ENCODE measurements at regions not wholly inside any gene's neighbourhood (a gene's known extent, or its start where the extent isn't known, plus 50 kb on each side); places are given as distances from the start of the nearest gene placed in this dataset.

DNA sequence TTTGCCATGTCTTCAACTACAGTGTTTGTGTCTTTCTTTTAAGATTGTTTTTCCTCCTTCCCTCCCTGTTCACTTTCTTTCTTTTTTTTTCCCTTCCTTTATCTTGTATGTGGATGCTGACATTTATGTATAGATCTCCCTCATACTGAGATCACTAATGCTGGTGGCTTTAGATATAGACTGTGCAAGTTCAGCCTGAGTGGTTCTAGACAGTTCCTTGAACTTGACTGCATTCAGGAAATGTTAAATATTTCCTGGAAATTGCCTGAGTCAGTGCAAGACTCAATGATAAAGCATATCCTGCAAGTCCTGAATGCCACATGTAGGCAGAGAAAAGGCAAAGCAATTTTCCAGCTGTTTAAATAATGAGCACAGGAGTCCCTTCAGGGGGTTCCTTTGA lies 182.5 kb upstream of the NR3C1 start:
- DNase-seq = no peak
- H3K27ac ChIP-seq = no peak overlapping the region
- in situ Hi-C loops (cut with HindIII; ENCODE audit: low pct_ligation_motif_present, low sequenced_read_pairs) = no loop called here
- H3K36me3 ChIP-seq (replicated peaks) = no peaks in the 10 kb centered on the region
- TF ChIP-seq, protein P1, sequence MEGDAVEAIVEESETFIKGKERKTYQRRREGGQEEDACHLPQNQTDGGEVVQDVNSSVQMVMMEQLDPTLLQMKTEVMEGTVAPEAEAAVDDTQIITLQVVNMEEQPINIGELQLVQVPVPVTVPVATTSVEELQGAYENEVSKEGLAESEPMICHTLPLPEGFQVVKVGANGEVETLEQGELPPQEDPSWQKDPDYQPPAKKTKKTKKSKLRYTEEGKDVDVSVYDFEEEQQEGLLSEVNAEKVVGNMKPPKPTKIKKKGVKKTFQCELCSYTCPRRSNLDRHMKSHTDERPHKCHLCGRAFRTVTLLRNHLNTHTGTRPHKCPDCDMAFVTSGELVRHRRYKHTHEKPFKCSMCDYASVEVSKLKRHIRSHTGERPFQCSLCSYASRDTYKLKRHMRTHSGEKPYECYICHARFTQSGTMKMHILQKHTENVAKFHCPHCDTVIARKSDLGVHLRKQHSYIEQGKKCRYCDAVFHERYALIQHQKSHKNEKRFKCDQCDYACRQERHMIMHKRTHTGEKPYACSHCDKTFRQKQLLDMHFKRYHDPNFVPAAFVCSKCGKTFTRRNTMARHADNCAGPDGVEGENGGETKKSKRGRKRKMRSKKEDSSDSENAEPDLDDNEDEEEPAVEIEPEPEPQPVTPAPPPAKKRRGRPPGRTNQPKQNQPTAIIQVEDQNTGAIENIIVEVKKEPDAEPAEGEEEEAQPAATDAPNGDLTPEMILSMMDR (IDR thresholded peaks at IDR 0.05; ENCODE audit: low read depth, low read length, missing control alignments) = no peak
- no peak overlapping the region for H3K4me3 ChIP-seq (ENCODE audit: low read depth, low read length)
- H3K27me3 ChIP-seq (replicated peaks) = no peaks in the 10 kb centered on the region

DNA sequence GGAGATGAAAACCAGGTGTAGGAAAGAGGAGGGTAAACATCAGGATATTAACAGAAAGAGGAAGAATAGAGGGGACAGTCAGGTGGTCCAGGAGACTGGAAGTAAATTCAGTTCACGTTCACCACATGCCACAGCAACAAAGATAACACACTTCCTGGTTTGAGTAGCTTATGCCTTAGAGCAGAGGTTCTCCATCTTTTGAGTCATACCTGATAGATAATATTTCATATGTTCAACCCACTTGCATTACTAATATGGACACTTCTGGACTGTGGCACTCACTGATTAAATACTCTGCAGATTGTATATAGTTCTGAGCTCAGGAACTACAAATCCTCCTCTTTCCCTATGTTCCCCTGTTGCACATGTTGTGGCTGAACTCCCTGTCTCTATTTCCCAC lies 179.9 kb upstream of the NR3C1 start:
- H3K36me3 ChIP-seq (replicated peaks) = no peaks in the 10 kb centered on the region
- TF ChIP-seq, protein P1 (IDR thresholded peaks at IDR 0.05; ENCODE audit: low read depth, low read length, missing control alignments) = no peak
- no peak overlapping the region for H3K4me3 ChIP-seq (ENCODE audit: low read depth, low read length)
- H3K27ac ChIP-seq = no peak overlapping the region
- H3K27me3 ChIP-seq (replicated peaks) = no peaks in the 10 kb centered on the region
- in situ Hi-C loops (cut with HindIII; ENCODE audit: low pct_ligation_motif_present, low sequenced_read_pairs) = no loop called here
- no peak for DNase-seq

DNA sequence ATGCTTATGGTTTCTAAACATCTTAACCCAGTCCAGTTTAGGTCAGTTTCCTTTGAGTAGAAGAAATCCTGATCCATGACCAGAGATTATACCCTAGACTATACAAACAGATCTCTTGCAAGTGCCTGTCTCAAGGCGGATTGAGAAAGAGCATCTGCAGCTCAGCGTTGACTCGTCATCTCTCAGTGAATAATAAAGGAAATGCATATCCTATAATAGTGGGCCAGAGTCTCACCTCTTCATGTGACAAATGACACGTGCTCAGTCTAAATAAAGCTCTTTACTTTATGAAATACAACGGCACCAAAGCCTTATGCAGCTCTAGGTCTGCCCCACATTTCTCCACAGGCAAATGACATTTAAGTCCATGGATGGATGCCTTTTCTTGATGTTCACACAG lies 179.4 kb upstream of the NR3C1 start:
- H3K36me3 ChIP-seq (replicated peaks) = no peaks in the 10 kb centered on the region
- H3K27me3 ChIP-seq (replicated peaks) = no peaks in the 10 kb centered on the region
- in situ Hi-C loops (cut with HindIII; ENCODE audit: low pct_ligation_motif_present, low sequenced_read_pairs) = no loop called here
- no peak overlapping the region for H3K27ac ChIP-seq
- TF ChIP-seq, protein P1 (IDR thresholded peaks at IDR 0.05; ENCODE audit: low read depth, low read length, missing control alignments) = no peak
- no peak for DNase-seq
- no peak overlapping the region for H3K4me3 ChIP-seq (ENCODE audit: low read depth, low read length)

DNA sequence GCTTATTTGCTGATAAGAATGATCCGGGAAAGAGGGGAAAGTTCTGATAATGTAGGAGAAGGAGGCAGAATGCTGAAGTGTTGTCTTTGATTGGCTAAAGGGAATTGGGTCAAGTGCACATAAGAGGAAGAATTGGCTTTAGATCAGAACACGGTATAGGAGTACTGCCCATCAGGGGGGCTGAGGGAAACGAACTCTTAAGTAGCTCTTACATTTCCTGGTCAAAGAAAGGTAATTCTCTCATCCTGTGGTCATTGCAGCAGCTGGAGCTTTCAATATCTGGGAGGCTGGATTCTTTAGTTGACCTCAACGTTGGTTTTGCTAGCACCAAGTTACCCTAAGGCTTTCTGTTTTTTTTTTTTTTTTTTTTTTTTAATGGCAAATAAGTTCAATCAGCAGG lies 178.7 kb upstream of the NR3C1 start:
- Histone ChIP-seq H3K27ac (no peak overlapping the region), H3K36me3 (replicated peaks) (no peaks in the 10 kb centered on the region), H3K4me3 (ENCODE audit: low read depth, low read length) (no peak overlapping the region), H3K27me3 (replicated peaks) (no peaks in the 10 kb centered on the region)
- DNase-seq = no peak
- TF ChIP-seq, protein P1 (IDR thresholded peaks at IDR 0.05; ENCODE audit: low read depth, low read length, missing control alignments) = no peak
- in situ Hi-C loops (cut with HindIII; ENCODE audit: low pct_ligation_motif_present, low sequenced_read_pairs) = no loop called here

DNA sequence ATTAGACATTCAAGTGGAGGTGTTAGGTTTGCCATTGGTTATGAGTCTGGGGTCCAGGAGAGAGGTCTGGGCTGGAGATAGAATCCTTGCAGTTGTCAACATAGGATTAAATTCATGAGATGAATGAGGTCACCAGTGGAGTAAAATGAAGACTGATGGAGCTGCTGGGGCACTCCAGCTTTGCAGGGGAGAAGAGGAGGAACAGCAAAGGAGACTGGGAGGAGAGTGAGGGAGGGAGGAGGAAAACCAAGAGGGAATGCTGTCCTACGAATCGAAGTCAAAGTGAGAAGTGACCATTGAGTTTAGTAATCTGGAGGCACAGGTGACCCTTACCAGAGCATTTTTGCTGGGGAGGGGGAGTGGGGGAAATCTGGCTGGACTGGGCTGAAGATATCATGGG lies 178.2 kb upstream of the NR3C1 start:
- no peak for DNase-seq
- in situ Hi-C loops (cut with HindIII; ENCODE audit: low pct_ligation_motif_present, low sequenced_read_pairs) = no loop called here
- Histone ChIP-seq H3K4me3 (ENCODE audit: low read depth, low read length) (no peak overlapping the region), H3K27ac (no peak overlapping the region), H3K36me3 (replicated peaks) (no peaks in the 10 kb centered on the region), H3K27me3 (replicated peaks) (no peaks in the 10 kb centered on the region)
- TF ChIP-seq, protein P1 (IDR thresholded peaks at IDR 0.05; ENCODE audit: low read depth, low read length, missing control alignments) = no peak

DNA sequence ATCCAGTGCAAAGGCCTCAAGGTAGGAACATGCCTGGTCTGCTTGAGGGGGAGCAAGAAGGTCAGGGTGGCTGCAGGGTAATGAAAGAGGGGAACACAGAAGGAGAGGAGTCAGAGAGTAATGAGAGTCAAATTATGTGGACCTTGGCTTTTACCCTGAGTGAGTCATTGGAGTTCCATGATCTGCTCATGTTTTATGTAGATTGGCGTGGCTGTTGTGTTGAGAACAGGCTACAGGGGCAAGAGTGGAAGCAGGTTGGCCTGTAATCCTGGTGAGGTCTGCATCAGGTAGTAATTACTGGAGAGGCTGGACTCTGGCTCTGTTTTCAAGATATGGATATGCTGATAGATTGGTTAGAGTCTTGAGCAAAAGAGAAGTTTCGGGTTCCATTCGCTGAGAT lies 177.7 kb upstream of the NR3C1 start:
- TF ChIP-seq, protein P1 (IDR thresholded peaks at IDR 0.05; ENCODE audit: low read depth, low read length, missing control alignments) = no peak
- H3K36me3 ChIP-seq (replicated peaks) = no peaks in the 10 kb centered on the region
- H3K27ac ChIP-seq = no peak overlapping the region
- DNase-seq = no peak
- no peak overlapping the region for H3K4me3 ChIP-seq (ENCODE audit: low read depth, low read length)
- in situ Hi-C loops (cut with HindIII; ENCODE audit: low pct_ligation_motif_present, low sequenced_read_pairs) = no loop called here
- H3K27me3 ChIP-seq (replicated peaks) = no peaks in the 10 kb centered on the region

Data from brain microvascular endothelial cell (primary cell).